Anterior cingulate cortex (tissue), 58 donors: ENCODE measurements at regions not wholly inside any gene's neighbourhood (a gene's known extent, or its start where the extent isn't known, plus 50 kb on each side); places are given as distances from the start of the nearest gene placed in this dataset.
"Not testable (repeated sequence)": the region's sequence is repeated elsewhere in the genome, so short reads cannot be mapped to it uniquely, and the experiment has no call there.

Source experiments
- DNase-seq, 58 donors: peaks; one replicate each; lab custom pipeline; 2025; lab: John Stamatoyannopoulos, UW

- DNase-seq = not testable (repeated sequence)
Observed at GRCh38 chr13:97770231-97770630, 183.2 kb upstream of the IPO5 start.

DNA sequence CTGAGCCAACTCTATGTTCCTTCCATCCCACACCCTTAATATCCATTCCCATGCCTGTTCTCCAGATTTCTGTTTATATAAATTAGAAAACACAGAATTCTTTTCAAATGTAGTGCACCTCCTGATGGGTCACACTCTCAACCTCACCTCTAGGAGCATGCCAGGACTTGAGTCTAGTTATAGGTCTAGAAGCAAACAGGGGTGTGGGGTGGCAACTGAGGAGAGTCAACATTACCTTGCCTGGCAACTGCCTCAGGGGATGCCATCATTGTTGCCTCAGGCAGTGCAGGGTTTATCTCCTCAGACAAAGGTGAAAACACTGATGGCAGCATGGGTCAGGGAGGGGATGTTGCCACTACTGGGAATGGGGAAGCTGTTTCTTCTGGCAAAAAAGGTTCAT lies 181.0 kb upstream of the IPO5 start:
- DNase-seq = not testable (repeated sequence)

GRCh38 chr13:97774391-97775100 lies 178.9 kb upstream of the IPO5 start:
- DNase-seq = not testable (repeated sequence)

DNA sequence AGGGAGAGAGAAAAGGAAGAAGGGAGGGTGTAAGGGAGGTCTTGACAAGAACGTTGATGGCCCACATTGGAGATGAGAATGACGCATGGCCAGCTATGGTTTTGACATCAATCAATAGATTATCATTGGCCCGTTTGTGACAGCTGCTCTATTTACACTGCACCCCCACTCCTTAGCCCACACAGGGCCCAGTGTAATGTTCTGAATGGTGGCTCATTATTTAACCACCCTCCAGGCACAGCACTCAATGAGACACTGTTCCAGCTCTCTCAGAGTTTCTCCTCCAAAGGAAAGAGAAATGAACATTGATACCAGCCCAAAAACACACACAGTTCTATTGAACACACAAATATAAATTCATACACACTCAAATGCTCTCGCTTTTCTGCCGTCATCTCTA lies 173.0 kb upstream of the IPO5 start:
- DNase-seq = peak in 28 of 58 donors; percentile 1 to 56 (median 12)

GRCh38 chr13:97781891-97782305 lies 171.6 kb upstream of the IPO5 start:
- DNase-seq = no peak

GRCh38 chr13:97786510-97786909 lies 167.0 kb upstream of the IPO5 start:
- no peak for DNase-seq

- no peak for DNase-seq
Observed at GRCh38 chr13:97797553-97797952, 155.9 kb upstream of the IPO5 start.

DNA sequence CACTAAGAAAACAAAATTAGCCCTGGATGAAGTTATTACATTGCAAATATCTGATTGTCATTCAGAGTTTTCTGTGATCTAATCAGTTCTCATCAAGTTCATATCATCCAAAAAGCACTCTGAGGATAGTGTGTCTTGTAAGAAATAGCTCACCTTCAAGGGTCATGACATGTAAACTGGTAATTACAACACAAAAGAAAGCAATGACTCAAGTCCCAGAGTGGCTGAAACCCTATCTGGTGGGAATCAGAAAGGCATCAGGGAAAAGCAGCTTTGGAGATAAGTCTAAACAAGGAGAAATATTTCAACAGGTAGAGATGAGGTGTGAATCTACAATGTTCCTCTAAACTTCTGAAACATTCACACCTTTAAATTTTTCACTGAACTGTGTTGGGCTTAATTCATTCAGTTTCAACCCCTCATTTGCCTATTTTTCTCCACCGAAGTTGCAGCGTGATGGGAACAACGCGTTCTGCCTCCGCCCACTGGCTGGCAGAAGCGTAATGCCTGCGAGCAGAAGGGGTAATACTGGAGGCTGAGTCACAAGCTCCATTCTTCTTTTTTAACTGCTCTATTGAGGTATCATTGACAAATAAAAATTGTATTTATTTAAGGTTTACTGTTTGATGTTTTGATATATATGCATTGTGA lies 155.2 kb upstream of the IPO5 start:
- DNase-seq = peak in 23 of 58 donors; percentile 1 to 47 (median 9)

DNA sequence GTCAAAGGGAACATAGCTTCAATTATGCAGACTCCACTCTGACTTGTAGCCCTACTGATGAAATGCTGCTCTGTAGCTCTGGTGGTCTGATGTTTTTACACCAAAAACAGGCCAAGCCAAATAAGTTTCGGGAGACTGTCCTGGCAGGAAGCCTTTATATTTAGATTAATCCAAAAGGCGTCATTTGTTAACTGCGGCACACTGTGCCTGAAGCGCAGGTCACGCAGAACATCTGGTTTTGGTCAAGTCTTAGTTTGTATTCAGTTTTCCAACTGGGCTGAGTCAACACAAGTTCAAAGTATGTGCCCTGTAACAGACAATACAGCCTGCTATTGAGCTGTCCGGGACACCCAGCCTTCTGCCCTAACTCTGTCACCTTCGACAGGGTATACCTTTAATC lies 154.6 kb upstream of the IPO5 start:
- no peak for DNase-seq

GRCh38 chr13:97802213-97802612 lies 151.3 kb upstream of the IPO5 start:
- no peak for DNase-seq

DNA sequence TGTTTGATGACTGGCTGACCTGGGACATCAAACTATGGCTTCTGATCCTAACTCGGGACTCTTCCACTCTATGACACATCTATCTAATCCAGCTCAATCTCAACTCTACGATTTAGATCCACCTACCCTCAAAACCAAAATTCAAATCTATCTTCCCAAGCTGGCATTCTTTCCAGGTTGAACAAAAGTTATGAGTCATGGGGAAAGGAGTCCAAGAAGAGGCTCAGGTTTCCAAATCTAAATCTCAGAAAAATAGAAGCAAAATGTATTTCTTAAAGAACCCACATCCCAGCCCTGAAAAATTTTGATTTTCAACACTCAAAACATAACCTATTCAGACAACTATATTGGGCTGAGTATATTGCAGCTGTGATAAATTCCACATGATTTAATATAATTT lies 143.9 kb upstream of the IPO5 start:
- peak in 2 of 58 donors; percentile 4 to 19 for DNase-seq

- peak in 2 of 58 donors; percentile 13 to 46 for DNase-seq
Observed at GRCh38 chr13:97810152-97810551, 143.3 kb upstream of the IPO5 start.

- DNase-seq = no peak
Observed at GRCh38 chr13:97822377-97822776, 131.1 kb upstream of the IPO5 start.

DNA sequence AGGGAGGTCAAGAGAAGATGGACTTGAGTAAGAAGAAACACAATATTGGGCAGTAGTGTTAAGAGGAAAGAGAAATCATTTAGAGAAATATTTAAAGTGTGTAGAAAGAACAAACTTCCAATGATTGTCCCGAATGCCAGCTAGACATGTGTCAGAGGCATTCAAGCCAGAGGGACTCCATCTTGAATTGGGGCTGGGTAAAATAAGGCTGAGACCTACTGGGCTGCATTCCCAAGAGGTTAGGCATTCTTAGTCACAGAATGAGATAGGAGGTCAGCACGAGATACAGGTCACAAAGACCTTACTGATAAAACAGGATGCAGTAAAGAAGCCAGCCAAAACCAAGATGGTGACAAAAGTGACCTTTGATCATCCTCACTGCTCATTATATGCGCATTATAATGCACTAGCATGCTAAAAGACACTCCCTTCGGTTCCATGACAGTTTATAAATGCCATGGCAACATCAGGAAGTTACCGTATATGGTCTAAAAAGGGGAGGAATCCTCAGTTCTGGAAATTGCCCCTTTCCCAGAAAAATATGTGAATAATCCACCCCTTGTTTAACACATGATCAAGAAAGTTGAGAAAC lies 127.0 kb upstream of the IPO5 start:
- DNase-seq = no peak

DNA sequence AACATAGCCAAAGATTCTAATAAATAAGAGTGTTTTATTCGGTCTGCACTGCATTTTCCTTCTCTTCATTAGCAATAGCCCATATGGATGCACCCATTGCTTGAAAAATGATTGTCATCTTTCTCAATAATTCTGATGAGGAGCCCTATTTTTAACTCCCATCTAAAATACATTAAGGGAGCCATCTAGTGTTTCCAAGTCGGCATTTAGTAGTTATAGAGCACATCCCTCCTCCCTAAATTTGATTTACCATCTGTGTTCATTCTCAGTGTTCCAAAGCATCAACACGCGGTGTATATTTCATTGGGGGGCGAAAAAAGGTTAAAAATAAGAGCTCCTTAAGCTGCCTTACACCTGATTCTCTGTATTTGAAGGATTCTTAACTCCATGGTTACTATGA lies 119.2 kb upstream of the IPO5 start:
- DNase-seq = no peak

DNA sequence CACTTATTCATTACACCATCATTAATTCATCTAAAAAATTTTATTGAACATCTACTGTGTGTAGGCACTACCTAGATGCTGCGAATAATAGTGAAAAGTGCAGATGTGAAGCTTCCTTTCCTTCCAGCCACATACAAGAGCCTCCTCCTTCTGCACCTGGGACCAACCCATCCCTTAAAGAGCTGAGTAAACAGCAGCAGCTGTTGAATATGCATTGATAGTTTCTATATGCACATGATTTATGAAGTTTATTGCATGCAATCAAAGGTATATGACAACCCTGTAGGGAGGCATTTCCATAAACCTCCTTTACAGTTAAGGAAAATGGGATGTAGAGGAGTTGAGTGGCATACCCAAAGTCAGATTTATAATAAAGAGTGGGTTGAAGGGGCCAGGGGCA lies 110.3 kb upstream of the IPO5 start:
- DNase-seq = no peak

DNA sequence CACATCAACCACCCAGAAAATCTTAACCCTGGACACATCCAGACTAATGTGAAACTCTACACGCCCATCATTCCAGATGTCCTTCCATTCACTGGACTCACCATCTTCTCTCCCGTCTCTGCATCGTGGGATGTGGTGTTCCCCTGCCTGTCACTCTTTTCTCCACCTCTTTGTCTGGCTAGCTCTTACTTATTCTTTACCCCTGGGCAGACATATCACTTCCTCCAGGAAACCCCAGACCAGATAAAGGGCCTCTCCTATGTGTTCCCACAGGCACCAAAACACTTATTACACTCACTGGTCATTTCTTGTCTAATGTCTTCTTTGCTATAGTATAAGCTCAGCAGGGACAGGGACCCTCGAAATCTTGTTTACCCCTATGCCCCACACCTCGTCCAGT lies 109.3 kb upstream of the IPO5 start:
- no peak for DNase-seq

GRCh38 chr13:97848886-97849285 lies 104.6 kb upstream of the IPO5 start:
- no peak for DNase-seq

GRCh38 chr13:97849305-97849704 lies 104.2 kb upstream of the IPO5 start:
- DNase-seq = no peak

DNA sequence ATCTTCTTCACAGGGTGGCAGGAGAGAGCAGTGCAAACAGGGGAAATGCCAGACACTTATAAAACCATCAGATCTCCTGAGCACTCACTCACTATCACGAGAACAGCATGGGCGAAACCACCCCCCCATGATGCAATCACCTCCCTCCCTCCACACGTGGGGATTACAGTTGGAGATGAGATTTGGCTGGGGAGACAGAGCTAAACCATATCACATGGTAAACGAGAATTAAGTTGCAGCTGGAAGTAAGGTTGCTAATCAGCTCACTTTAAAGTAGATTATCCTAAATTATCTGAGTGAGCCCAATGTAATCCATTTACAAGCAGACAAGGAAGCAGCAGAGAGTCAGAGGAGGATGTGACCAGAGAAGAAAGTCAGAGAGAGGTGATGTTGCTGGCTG lies 102.2 kb upstream of the IPO5 start:
- no peak for DNase-seq

GRCh38 chr13:97852181-97852874 lies 101.1 kb upstream of the IPO5 start:
- no peak for DNase-seq
